ENCODE measurements at regions not wholly inside any gene's neighbourhood (a gene's known extent, or its start where the extent isn't known, plus 50 kb on each side); places are given as distances from the start of the nearest gene placed in this dataset.

GRCh38 chrX:22559506-22559905 is 286.8 kb downstream of the CBLL2 start:
- H3K27me3 ChIP-seq: no peaks in the 10 kb centered on the region
- no peak overlapping the region for H3K4me3 ChIP-seq
- 64 to 72% (median 67%) methylated on average over 4 of the region's 4 CpGs for WGBS, 4 donors
- intact Hi-C loops (cut with DNase I): no loop called here
- no peaks in the 10 kb centered on the region for H3K36me3 ChIP-seq (replicated peaks in 1 of 2)
- TF ChIP-seq POLR2A (IDR thresholded peaks at IDR 0.05): no peak
- TF ChIP-seq, protein P1, sequence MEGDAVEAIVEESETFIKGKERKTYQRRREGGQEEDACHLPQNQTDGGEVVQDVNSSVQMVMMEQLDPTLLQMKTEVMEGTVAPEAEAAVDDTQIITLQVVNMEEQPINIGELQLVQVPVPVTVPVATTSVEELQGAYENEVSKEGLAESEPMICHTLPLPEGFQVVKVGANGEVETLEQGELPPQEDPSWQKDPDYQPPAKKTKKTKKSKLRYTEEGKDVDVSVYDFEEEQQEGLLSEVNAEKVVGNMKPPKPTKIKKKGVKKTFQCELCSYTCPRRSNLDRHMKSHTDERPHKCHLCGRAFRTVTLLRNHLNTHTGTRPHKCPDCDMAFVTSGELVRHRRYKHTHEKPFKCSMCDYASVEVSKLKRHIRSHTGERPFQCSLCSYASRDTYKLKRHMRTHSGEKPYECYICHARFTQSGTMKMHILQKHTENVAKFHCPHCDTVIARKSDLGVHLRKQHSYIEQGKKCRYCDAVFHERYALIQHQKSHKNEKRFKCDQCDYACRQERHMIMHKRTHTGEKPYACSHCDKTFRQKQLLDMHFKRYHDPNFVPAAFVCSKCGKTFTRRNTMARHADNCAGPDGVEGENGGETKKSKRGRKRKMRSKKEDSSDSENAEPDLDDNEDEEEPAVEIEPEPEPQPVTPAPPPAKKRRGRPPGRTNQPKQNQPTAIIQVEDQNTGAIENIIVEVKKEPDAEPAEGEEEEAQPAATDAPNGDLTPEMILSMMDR (IDR thresholded peaks at IDR 0.05): no peak
- DNase-seq: no peak
- no peaks in the 10 kb centered on the region for H3K9me3 ChIP-seq (replicated peaks in 1 of 3)
- no peak overlapping the region for H3K27ac ChIP-seq
- H3K4me1 ChIP-seq (replicated peaks in 1 of 2): no peaks in the 10 kb centered on the region

DNA sequence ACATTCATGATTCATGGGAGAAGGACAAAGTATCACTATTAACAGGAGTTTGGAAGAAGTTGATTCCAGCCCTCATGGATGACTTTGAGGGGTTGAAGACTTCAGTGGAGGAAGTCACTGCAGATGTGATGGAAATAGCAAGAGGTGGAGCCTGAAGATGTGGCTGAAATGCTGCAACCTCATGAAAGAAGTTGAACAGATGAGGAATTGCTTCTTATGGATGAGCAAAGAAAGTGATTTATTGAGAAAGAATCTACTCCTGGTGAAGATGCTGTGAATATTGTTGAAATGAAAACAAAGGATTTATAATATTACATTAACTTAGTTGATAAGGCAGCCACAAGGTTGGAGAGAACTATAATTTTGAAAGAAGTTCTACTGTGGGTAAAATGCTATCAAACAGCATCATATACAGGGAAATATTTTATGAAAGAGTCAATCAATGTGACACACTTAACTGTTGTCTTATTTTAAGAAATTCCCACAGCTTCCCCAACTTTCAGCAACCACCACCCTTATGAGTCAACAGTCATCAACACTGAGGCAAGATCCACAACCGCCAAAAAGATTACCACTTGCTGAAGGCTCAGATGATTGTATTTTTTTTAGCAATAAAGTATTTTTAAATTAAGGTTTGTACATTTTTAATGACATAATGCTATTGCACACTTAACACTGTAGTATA is 302.6 kb downstream of the CBLL2 start:
- WGBS, 4 donors: 73 to 89% (median 84%) methylated on average over 1 of the region's 1 CpG

DNA sequence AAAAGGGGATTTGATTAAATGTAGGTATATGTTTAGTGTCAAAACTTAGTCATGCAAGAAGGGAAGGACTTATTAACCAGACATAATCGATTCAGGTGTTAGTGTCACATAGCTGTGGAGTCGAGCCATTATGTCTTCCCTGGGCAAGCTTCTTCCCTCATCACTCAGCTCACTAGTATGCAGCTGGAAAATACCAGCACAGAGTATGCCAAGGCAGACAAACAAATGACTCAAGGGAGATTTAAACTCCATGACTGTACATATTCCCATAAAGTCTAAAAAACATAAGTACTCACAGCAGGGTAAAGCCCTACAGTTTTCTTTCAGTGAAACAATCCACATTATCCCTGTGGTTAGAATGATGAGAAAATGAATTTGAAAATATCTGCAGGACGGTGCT is 304.5 kb downstream of the CBLL2 start:
- Histone ChIP-seq H3K27ac (no peak overlapping the region), H3K27me3 (no peaks in the 10 kb centered on the region), H3K36me3 (replicated peaks in 1 of 2) (no peaks in the 10 kb centered on the region), H3K4me1 (replicated peaks in 1 of 2) (no peaks in the 10 kb centered on the region), H3K9me3 (replicated peaks in 1 of 3) (no peaks in the 10 kb centered on the region), H3K4me3 (no peak overlapping the region)
- DNase-seq: no peak
- WGBS, 4 donors: 55 to 78% (median 66%) methylated on average over 3 of the region's 3 CpGs
- TF ChIP-seq, protein P1 (IDR thresholded peaks at IDR 0.05): no peak
- no peak for TF ChIP-seq POLR2A (IDR thresholded peaks at IDR 0.05)
- intact Hi-C loops (cut with DNase I): no loop called here

More for the DNA sequence above, 302.6 kb downstream of the CBLL2 start:
- no peak for DNase-seq
- no peak overlapping the region for H3K27ac ChIP-seq
- no peaks in the 10 kb centered on the region for H3K9me3 ChIP-seq (replicated peaks in 1 of 3)
- TF ChIP-seq, protein P1 (IDR thresholded peaks at IDR 0.05): no peak
- TF ChIP-seq POLR2A (IDR thresholded peaks at IDR 0.05): no peak
- H3K36me3 ChIP-seq (replicated peaks in 1 of 2): no peaks in the 10 kb centered on the region
- H3K4me3 ChIP-seq: no peak overlapping the region
- H3K4me1 ChIP-seq (replicated peaks in 1 of 2): no peaks in the 10 kb centered on the region
- no peaks in the 10 kb centered on the region for H3K27me3 ChIP-seq
- intact Hi-C loops (cut with DNase I): no loop called here

DNA sequence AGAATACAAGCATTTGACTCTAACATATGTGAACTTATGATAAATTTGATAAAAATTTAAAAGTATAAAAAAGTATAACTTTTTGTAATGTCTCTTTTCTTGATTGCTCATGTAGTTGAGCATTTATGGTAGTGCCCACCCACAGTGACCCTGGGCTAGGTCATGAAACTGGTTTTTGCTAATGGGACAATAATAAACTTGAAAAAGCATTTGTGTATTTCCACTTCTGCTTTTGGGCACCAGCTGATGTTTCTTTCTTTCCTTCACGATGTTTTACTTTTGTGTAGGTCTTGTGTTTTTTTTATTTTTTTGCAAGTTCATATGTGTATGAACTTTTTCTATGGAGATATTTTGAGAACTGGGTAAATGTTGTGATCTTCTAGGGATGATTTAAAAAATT is 313.1 kb downstream of the CBLL2 start:
- no peak overlapping the region for H3K27ac ChIP-seq
- H3K4me1 ChIP-seq (replicated peaks in 1 of 2): no peaks in the 10 kb centered on the region
- no peak overlapping the region for H3K4me3 ChIP-seq
- DNase-seq: no peak
- WGBS, 4 donors: 55 to 67% (median 61%) methylated on average over 1 of the region's 1 CpG
- H3K9me3 ChIP-seq (replicated peaks in 1 of 3): no peaks in the 10 kb centered on the region
- H3K27me3 ChIP-seq: peaks cover 4% of the 10 kb centered on the region
- H3K36me3 ChIP-seq (replicated peaks in 1 of 2): no peaks in the 10 kb centered on the region
- intact Hi-C loops (cut with DNase I): no loop called here
- TF ChIP-seq, protein P1 (IDR thresholded peaks at IDR 0.05): no peak
- no peak for TF ChIP-seq POLR2A (IDR thresholded peaks at IDR 0.05)

Data from adrenal gland (tissue), 9 donors.